Cerebellar cortex (tissue), 1 donor: ENCODE measurements at regions not wholly inside any gene's neighbourhood (a gene's known extent, or its start where the extent isn't known, plus 50 kb on each side); places are given as distances from the start of the nearest gene placed in this dataset.
"Not testable (repeated sequence)": the region's sequence is repeated elsewhere in the genome, so short reads cannot be mapped to it uniquely, and the experiment has no call there.

ENCODE experiments used
- DNase-seq: peaks from one replicate; pipeline ENCODE4 v3.0.0-alpha.2; 2015; ENCODE audit warnings: low spot score

DNA sequence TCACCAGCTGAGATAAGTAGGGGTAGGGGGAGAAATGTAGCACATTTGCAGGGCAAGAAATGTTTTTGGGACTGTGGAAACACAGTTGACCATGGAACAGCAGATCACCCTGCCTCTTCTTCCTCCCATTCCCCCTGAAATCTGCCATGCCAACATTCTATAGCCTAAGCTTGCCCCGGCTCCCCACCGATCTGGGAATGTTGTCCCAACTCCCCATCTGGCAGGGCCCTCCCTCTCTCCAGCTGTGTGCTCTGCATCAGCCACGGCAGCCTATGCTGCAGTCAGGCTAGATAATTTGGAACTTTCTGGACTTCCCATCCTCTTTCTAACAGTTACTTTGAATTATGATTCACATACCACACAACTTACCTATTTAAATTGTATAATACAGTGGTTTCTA, 425.1 kb upstream of the RAB6C start:
- DNase-seq = no peak

DNA sequence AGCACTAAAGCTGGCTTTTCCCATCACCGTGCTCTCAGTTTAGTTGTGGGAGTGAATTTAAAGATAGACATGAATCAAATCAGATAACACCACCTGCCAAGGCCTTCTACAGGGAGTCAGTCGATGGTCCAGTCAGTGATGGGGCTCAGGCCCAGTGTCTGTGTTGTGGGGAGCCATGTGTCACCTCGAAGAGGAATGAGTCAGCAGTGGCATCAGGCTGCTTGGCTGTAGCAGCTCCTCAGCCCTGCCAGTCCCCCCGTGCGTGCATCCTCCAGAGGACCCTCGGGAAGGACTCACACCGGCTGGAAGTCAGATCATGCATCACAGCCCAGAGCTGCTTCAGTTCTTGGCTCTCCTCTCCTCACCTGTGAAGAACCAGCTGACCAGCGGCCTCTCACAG, 420.4 kb upstream of the RAB6C start:
- DNase-seq = no peak

DNA sequence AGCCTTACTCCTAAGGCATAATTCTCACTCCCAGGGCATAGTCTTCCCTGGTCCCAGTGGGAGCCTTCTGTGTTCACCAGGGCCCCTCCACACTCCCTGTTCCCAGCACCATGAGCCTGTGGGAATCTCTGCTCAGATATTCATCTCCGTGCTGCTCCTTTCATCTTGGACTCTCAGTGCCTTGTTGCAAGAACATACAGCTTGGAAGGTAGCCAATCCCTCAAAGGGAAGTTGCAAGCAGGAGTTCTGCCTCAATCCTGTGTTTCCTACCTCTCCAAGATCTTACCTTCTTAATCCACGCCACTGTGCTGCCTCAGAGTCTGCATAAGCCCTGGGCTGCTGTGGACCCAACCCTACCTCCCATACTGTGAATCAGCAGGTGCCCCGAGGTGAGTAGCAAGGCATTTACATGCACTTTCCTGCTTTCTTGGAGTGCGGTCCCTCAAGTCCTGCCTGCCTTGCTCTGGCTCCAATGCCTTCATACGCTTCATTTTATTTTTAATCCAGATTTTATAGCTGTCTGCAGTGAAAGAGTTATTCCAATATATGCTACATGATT, 413.8 kb upstream of the RAB6C start:
- no peak for DNase-seq

DNA sequence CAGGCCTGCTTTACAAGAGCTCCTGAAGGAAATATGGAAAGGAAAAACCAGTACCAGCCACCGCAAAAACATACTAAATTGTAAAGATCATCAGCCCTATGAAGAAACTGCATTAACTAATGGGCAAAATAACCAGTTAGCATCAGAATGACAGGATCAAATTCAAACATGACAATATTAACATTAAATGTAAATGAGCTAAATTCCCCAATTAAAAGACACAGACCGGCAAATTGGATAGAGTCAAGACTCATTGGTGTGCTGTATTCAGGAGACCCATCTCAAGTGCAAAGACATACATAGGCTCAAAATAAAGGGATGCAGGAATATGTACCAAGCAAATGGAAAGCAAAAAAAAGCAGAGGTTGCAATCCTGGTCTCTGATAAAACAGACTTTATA, 408.7 kb upstream of the RAB6C start:
- not testable (repeated sequence) for DNase-seq

DNA sequence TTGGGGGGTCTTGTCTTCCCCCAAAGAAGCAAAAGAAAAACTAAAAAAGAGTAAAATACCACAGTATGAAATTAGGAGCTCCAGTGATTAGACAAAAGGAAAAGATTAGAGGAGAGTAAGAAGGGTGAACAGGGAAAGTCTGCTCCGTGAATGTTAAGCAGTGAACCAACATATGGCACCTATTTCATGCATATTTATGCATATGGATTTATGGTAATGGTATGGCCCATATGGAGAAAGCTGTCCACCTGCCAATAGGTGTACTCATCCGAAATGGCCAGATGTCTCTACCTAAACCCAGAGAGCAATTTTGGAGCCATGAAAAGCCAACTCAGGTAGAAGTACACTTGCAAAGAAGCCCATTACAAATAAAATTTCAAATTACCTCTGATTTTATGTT, 404.0 kb upstream of the RAB6C start:
- no peak for DNase-seq

DNA sequence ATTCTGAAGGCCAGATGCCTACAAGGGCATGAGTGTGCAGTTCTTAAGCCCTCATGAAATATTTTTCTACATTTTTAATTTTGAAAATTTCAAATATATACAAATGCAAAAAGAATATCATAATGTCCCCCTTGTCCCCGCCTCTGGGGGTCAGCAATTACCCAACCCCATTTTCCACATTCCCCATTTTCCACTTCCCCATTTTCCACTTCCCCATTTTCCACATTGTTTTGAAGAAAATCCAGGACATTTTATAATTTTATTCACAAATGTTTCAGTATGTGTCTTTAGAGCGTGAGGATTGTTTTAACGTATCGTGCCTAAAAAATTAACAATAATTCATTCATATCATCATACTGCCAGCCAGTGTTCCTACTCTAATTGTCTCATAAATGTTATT, 403.6 kb upstream of the RAB6C start:
- DNase-seq = no peak

DNA sequence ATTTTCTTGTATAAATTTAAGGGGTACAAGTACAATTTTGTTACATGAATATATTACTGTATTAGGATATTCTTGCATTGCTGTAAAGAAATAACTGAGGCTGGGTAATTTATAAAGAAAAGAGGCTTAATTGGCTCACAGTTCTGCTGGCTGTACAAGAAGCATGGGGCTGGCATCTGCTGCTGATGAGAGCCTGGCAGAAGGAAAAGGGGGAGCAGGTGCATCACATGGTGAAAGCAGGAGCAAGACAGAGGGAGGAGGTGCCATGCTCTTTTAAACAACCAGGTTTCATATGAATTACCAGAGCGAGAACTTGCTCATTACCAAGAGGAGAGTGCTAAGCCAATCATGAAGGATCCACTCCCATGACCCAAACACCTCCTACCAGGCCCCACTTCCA, 399.5 kb upstream of the RAB6C start:
- DNase-seq = no peak

DNA sequence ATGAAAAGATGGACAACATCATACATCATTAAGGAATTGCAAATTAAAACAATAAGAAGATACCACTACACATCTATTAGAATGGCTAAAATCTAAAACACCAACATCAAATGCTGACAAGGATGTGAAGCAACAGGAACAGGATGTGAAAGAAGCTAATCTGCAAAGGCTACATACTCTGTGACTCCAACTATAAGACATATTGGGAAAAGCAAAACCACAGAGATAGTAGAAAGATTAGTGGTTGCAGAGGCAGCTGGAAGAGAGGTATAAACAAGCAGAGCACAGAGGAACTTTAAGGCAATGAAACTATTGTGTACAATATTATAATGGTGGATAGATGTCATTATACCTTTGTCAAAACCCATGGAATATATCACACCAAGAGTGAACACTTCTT, 393.7 kb upstream of the RAB6C start:
- no peak for DNase-seq

DNA sequence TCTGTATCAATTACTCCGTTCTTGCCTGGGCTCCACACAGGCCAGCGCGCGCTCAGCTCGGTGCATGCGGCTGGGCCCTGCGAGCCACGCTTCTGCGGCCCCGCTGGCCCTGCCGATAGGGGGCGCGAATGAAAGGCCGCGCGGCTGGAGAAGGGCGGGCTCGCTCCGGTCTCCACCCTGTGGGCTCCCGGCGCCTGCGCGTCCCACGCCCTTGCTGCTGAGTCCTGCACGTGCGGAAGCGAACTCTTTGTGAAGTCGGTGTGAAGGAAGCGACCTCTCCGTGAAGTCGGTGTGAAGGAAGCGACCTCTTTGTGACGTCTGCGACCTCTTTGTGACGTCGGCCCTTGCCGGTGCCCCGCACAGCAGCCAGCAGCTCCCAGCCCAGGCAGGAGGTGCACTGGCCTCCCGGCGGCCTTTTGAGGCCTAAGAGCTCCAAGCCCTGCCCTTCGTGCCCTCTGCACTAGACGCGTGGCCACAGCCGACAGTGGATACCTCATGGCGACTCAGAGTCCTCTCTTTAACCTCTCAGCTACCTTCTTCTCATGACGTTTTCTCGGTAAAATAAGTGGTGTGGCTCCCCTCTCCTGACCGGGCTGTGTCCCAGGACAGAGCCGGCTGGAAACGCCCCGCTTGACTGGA, 391.9 kb upstream of the RAB6C start:
- DNase-seq = no peak

DNA sequence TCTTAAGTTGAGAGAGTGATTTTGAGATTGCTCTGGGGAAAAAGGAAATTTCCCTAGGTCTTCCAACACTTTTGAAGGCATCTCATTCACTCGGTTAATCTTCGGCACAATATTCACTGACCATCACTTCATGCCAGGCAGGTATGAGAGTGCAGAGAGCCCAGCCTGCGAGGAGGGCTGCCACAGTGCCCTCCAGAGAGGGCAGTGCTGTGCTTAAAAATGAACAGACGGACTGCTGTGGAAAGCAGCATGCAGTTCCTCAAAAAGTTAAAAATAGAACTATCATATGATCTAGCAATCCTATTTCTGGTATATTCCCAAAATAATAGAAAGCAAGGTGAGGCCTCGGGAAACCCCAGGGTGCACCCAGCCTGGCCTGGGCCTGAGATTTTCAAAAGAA, 374.9 kb upstream of the RAB6C start:
- DNase-seq = no peak

DNA sequence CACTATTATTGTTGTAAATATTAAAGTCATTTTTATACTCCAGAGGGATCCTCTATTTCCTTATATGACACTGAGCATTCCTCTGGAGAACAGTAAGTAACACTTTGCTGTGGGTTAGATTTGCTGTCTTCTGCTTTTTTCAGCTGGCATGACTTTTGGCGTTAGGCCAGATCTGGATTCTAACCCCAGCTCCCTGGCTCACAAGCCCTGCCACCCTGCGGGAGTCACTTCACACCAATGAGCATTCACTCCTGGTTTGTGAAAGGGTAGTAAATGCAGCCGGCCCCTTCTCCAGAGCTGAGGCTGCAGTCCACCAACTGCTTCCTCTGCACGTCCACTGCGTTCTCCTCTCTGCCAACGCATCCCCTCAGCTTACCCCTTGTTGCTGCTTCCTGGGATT, 373.8 kb upstream of the RAB6C start:
- no peak for DNase-seq

DNA sequence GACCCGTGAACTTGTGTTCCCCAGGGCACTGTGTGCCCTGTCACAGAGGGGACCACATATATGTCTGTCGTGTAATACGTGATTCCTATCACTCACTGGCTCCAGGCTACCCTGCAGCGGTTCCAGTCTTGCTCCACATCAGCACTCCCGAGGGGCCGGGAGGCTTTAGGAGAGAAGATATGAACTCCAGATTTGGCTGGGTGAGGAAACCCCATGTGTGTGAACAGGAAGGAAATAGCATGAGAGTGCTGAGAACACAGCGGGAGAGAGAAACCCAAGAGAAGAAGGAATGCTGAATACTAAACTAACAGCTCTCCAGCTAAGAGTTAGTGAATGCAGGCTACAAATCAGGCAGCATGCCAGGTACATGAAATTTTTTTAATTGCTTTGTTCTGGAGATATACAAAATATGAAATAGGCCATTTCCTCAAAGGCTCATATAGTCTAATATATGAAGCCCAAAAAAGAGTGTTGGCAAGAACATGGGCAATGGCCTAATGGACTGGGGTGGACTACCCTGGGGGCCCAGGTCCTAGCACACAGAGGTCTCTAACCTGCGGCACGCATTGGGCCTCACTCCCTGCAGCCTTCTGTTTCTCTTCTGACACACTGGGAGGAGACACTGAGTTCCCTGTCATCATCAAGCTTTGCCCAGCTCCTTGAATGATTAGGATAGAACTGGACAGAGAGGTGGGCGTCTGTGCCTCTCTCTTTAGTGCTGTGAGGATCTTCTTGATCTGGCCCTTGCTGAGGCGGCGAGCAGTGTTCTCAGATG, 372.8 kb upstream of the RAB6C start:
- DNase-seq = no peak

DNA sequence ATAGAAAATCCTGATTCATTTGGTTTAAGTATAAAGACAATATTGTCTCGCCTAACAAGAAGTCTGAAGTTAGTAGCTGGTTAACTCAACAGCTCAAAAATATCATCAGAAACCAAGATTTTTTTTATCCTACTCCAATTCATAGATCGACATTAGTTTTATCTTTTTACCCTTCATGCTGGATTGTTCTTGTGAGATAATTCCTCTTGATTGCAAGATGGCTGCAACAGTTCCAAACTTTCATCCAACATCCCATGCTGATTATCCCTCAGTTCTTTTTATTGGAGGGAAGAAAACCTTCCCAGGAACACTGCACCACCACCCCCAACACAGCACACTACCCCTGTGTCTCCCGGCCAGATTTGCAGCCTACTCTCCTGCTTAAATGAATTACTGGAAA, 370.2 kb upstream of the RAB6C start:
- DNase-seq = no peak

DNA sequence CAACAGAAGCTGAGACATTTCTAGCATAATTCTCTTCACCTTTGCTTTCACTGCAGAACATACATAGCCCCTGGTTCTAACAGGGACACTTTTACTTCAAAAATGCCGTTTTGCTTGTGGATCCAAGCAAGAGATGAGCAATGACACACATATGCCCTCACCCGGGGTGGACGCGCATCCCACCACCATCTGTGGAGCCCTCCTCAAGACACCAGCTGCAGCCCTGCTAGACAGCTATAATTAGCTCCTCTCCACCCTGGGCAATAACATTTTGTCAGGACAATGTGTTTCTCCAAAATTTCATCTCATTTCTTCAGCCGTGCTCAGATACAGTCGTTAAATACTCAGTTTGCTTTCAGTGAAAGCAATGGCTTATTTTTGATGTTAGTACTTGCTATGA, 368.7 kb upstream of the RAB6C start:
- no peak for DNase-seq

DNA sequence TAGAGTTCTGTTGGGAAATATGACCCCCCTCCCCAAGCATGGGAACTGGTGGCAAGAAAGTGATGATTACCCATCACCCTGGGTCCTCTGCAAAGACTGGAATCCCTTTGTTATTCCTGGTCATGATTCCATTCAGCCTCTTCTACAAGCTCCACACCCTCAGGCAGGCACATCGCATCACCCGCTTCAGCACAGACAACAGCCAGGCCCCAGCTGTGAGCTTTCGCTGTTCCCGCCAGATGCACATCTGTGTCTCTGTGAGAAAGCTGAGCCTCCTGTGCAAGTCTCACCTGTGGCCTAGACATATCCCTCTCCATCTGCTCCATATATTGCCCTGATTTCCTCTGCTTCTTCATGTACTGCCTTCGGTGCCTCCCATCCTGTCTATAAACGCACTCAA, 368.0 kb upstream of the RAB6C start:
- DNase-seq = no peak

DNA sequence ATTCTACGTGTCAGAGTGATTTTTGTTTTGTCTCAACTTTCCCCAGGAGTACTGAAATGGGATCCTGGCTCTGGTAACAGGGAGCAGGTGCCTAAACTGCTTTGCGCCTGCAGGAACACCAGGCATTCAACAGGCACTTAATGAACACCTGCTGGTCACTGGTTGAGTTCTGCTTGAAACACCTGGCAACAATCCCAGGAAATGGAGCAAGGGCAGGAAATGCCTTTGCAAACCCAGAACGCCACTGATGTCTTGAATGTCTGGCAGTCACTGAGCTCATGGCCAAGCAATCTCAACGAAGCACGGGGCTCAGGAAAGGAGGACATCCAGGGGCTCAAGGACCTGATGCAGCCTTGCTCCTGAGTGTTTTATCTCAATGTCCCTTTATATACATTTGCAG, 360.0 kb upstream of the RAB6C start:
- peak; percentile 5 for DNase-seq

DNA sequence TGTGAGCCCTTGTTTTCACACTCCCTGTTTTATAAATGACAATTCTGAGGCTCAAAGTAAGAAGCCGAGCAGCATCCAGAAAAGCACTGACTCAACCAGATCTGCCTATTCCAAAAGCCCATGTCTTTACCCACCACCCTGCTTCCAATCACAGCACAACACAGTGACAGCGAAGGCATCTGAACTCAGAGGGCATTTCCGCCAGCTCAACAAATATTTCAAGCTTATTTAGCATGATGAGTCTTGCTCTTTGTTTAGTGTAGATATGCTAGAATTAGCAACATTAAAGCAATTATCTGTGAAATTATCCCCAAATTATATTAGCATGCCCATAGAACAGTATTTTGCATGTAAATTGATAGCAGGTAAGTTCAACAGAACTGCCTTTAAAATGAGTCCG, 359.1 kb upstream of the RAB6C start:
- DNase-seq = no peak

DNA sequence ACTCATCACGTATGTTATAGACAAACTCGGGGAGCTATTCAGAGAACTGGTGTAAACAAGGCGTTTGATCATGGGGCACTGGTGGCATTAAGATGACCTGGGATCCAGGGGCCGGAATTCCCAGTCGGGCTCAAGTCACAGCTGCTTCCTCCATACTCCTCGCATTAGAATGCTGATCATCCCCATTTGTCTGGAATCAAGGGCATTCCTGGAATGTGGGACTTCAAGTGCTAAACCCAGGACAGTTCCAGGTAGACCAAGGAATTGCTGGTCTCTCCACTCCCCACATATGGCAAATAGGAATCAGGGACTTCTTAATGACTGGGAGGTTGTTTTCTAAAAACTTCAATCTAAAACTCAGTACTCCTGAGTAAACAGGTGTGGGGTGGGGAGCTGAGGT, 355.7 kb upstream of the RAB6C start:
- DNase-seq = no peak

DNA sequence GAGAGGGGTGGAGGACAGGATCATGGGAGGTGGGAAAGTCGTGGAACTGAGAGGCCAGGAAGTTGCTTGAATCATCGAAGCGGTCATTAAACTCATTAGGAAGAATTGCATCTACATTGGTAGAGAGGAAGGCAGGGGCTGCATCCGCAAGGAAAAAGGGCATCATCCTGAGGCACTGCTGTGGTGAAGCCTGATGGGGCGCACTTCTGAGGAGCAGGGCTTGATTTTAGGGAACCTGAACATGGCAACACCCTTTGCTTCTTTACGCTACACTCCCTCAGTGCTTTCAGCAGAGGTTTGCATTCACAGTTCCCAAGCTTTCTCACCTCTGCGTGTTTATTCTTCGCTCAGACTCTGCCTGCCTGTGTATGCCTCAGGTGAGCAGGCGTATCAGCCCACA, 352.0 kb upstream of the RAB6C start:
- DNase-seq = no peak

DNA sequence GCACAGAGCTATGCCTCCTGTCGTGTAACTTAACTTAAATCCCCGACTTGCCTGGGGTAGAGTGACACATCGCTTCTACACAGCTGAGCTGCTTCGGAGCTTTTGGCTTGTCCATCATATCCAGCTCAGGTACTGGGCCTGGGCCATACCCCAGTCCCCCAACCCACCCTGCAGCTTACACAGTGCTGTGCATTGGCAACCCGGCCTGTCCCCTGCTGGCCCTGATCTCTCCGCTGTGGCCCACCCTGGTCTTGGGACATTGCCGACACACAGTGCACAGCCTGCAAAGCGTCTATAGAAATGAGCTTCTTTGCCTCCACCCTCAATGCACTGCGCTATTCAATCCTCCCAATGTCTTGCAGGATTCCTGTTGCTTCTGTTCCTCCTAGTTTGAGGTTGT, 342.8 kb upstream of the RAB6C start:
- DNase-seq = no peak

DNA sequence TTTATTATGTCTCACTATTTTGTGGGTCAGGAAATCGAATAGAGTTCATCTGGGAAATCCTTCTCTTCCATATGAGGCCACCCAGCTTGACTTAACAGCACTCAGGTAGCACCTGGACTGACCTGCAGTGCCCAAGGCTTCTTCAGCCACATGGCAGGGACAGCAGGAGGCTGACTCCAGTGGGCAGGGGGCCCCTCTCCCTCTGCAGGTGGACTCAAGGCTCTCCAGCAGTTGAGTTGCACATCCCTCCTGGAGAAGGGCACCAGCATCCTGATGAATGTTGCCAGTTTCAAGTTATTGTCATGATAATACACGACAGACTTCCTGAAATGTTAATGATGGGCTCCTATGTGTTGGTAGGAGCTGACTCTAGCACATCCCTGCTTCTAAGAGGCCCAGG, 338.1 kb upstream of the RAB6C start:
- DNase-seq = no peak

DNA sequence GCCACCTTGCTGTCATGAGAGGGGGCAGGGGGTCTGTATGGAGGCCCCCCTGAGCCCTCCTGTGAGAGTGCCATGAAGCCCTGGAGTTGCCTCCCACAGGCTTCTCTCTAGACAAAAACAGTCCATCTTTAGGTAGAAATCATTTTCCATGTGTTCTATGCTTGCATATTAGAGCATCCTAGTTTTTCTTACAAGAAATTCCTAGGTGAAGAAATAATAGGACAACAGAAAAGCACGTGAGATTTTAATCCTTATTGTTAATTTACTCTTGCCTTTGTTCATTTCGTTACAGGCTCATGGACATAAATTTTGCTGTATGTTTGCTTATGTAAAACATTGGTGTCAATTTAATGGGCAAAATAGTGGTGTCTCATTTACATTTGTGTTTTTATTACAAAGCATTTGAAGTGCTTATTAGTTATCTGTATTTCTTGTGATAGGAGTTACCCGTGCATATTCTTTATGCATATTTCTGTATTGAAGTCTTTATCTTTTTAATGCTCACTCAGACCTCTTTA, 336.9 kb upstream of the RAB6C start:
- DNase-seq = no peak

DNA sequence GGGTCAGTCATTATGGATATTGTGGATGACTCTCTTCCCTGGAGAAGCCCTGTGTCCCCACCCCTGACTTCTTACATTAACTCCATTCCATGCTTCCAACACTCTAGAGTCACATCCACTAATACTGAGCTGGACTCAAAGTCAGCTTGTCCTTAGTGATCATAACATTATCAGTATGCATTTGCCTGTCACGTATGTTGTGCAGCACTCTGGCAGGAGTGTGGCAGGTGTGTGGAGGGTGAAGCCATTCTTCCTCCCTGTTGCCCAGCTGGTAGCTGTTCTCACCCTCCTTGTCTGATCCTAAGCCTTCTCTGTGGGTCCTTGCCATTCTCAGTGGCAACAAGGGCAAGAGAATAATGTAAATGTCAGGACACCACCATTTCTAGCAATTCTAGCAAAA, 334.1 kb upstream of the RAB6C start:
- no peak for DNase-seq

DNA sequence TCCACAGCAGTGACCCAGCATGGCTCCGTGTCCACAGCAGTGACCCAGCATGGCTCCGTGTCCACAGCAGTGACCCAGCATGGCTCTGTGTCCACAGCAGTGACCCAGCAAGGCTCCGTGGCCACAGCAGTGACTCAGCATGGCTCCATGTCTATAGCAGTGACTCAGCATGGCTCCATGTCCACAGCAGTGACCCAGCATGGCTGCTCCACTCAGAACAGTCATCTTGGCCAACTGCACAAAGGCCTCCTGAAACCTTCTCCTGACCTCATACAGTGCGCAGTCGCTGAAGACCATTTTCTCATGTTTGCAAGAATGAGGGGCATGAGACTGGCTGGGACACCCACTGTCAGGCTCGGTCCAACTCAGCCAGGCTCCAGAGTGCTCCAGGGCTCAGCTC, 333.4 kb upstream of the RAB6C start:
- DNase-seq = no peak
